HL-60 (cell line): ENCODE measurements at regions not wholly inside any gene's neighbourhood (a gene's known extent, or its start where the extent isn't known, plus 50 kb on each side); places are given as distances from the start of the nearest gene placed in this dataset.

ENCODE experiments used
- DNase-seq, 2 experiments: peaks; one replicate each; pipeline ENCODE4 v3.0.0-alpha.2; 2010 to 2020; ENCODE audit warnings: low read depth in 1 of 2, low spot score in 1 of 2
- H3K27ac ChIP-seq: fragments of 250-450 bp; sonication (Bioruptor Pico); replicated peaks from 2 replicates; pipeline ENCODE4 v1.5.1; 2020; ENCODE audit warnings: mild to moderate bottlenecking, moderate library complexity
- H3K27me3 ChIP-seq: fragments of 250-450 bp; sonication (Bioruptor Pico); 2 replicates; pipeline ENCODE4 v1.5.1; 2021; ENCODE audit warnings: mild to moderate bottlenecking, moderate library complexity; ENCODE audit not compliant: insufficient read depth, poor library complexity, severe bottlenecking
- H3K4me3 ChIP-seq: replicated peaks from 2 replicates; pipeline ENCODE4 v1.5.1; 2011; ENCODE audit warnings: mild to moderate bottlenecking, control low read depth, low read length; ENCODE audit not compliant: insufficient read depth
- GABPA ChIP-seq: IDR thresholded peaks from 2 replicates; pipeline ENCODE4 v1.6.1; 2012; ENCODE audit warnings: low read depth
- POLR2AphosphoS5 ChIP-seq: IDR thresholded peaks from 2 replicates; pipeline ENCODE4 v1.6.1; 2012; ENCODE audit warnings: low read depth
- SPI1 ChIP-seq: IDR thresholded peaks from 2 replicates; pipeline ENCODE4 v1.6.1; 2012; ENCODE audit warnings: low read depth, mild to moderate bottlenecking, borderline replicate concordance
- TF ChIP-seq, protein P1 (sequence below): IDR thresholded peaks from 2 replicates; pipeline ENCODE4 v1.6.1; 2012; ENCODE audit warnings: low read depth; ENCODE audit not compliant: insufficient replicate concordance
- TF ChIP-seq, protein P2 (sequence below): IDR thresholded peaks from one replicate; pipeline ENCODE4 v1.5.1; 2011; ENCODE audit warnings: low read length, control low read depth, inconsistent platforms; ENCODE audit not compliant: insufficient read depth

DNA sequence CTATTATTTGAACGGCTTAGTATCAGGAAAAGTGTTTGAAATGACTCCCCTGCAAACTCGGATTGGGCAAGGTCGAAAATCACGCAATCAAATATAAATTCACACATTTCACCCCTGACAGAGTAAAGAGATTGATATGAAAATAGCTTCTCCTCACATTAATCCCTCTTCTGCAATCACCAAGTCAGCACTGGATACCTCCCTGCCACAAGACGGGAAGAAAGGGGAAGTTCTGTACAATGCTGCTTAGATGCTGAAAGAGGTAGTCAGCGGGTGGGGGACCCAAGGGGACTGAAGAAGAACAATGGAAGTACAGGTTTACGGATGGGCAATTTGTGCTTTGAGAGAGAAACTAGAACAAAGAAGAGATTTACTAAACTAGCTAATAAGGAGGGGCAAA lies 72.0 kb upstream of the ANK3 start:
- TF ChIP-seq SPI1: peak; percentile 37; the same call in 1 of the 2 replicates
- TF ChIP-seq GABPA: no peak
- Histone ChIP-seq H3K27me3 (no peaks in the 10 kb centered on the region), H3K4me3 (no peak overlapping the region), H3K27ac (no peak overlapping the region)
- DNase-seq: peak in 1 of 2 experiments; percentile 41

DNA sequence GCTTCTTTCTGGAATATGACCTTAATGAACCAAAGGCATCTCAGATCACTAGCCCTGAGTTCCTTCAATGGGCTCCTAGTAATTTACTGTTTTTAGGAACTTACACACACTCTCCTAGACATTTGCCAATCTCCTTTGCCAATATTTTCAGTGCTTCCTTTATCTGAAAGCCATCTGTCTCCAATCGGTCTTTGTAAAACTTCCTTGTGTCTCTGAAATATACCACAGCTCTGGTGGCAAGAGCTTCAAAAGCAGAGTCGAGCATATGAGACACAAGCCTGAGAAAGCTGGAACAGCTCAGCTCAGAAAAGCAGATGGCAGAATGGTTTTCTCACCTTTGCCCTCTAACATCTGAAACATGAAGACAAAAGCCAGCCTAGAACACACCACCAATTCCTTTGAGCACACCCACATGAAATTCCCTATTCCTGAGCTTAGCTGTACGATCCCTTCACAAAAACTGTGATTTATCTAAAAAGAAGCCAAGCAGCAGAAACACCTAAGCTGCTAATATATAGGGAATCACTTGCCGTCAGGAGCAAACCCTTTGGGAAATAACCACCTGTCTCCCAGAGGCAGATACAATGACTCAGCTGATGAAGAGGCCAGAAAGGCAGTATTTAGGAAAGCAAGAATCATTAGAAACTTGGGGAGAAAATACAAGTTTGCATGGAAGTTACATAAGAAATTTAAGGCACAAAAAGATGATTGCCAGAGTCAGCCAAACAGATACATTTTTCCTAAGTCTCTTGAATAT lies 70.2 kb upstream of the ANK3 start:
- H3K4me3 ChIP-seq: no peak overlapping the region
- DNase-seq: no peak
- TF ChIP-seq POLR2AphosphoS5 (no peak), SPI1 (no peak), GABPA (no peak)
- TF ChIP-seq, protein P1, sequence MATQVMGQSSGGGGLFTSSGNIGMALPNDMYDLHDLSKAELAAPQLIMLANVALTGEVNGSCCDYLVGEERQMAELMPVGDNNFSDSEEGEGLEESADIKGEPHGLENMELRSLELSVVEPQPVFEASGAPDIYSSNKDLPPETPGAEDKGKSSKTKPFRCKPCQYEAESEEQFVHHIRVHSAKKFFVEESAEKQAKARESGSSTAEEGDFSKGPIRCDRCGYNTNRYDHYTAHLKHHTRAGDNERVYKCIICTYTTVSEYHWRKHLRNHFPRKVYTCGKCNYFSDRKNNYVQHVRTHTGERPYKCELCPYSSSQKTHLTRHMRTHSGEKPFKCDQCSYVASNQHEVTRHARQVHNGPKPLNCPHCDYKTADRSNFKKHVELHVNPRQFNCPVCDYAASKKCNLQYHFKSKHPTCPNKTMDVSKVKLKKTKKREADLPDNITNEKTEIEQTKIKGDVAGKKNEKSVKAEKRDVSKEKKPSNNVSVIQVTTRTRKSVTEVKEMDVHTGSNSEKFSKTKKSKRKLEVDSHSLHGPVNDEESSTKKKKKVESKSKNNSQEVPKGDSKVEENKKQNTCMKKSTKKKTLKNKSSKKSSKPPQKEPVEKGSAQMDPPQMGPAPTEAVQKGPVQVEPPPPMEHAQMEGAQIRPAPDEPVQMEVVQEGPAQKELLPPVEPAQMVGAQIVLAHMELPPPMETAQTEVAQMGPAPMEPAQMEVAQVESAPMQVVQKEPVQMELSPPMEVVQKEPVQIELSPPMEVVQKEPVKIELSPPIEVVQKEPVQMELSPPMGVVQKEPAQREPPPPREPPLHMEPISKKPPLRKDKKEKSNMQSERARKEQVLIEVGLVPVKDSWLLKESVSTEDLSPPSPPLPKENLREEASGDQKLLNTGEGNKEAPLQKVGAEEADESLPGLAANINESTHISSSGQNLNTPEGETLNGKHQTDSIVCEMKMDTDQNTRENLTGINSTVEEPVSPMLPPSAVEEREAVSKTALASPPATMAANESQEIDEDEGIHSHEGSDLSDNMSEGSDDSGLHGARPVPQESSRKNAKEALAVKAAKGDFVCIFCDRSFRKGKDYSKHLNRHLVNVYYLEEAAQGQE: no peak
- TF ChIP-seq, protein P2, sequence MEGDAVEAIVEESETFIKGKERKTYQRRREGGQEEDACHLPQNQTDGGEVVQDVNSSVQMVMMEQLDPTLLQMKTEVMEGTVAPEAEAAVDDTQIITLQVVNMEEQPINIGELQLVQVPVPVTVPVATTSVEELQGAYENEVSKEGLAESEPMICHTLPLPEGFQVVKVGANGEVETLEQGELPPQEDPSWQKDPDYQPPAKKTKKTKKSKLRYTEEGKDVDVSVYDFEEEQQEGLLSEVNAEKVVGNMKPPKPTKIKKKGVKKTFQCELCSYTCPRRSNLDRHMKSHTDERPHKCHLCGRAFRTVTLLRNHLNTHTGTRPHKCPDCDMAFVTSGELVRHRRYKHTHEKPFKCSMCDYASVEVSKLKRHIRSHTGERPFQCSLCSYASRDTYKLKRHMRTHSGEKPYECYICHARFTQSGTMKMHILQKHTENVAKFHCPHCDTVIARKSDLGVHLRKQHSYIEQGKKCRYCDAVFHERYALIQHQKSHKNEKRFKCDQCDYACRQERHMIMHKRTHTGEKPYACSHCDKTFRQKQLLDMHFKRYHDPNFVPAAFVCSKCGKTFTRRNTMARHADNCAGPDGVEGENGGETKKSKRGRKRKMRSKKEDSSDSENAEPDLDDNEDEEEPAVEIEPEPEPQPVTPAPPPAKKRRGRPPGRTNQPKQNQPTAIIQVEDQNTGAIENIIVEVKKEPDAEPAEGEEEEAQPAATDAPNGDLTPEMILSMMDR: no peak
- H3K27me3 ChIP-seq: no peaks in the 10 kb centered on the region
- no peak overlapping the region for H3K27ac ChIP-seq

DNA sequence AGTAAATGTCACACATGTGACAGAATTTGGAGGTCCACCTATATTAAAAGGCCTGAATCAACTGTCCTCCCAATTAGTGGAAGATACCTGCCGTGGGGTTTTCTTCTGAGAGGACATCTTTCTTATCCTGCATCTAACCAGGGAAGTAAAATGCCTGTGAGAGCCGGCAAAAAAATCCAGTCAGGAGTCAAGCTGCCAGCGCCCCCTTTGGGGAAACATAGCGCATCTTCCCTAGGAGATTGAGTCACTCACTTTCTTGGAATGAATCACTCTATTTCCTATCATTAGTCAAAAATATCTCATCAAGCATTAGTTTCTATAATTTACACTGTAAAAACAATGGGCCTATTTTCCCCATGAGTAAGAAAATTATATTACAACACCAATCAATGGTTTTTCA lies 66.4 kb upstream of the ANK3 start:
- H3K27me3 ChIP-seq: no peaks in the 10 kb centered on the region
- TF ChIP-seq, protein P1: no peak
- DNase-seq: no peak
- no peak overlapping the region for H3K4me3 ChIP-seq
- H3K27ac ChIP-seq: no peak overlapping the region

DNA sequence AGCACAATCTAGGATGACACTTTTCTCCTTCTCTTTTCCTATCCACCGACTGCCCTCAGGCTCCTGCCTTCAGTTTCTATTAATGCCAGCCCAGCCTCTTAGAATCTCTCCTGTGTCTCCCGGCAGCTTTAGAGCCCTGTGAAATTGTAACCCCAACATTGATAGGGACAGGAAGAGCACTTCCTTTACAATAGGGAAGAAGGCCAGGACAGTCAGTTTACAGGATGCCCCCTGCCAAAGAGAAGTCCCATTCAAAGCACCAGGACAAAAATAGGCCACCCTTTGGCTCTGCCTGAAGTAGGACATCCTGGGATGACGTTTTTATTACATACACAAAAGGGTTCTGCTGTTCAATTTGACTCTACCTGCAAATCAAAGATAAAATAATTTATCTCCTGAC lies 64.7 kb upstream of the ANK3 start:
- TF ChIP-seq, protein P2: no peak
- TF ChIP-seq, protein P1: no peak
- TF ChIP-seq SPI1 (no peak), POLR2AphosphoS5 (no peak), GABPA (no peak)
- Histone ChIP-seq H3K27me3 (no peaks in the 10 kb centered on the region), H3K4me3 (no peak overlapping the region), H3K27ac (no peak overlapping the region)
- DNase-seq: no peak
